ENCODE measurements at regions not wholly inside any gene's neighbourhood (a gene's known extent, or its start where the extent isn't known, plus 50 kb on each side); places are given as distances from the start of the nearest gene placed in this dataset.

DNA sequence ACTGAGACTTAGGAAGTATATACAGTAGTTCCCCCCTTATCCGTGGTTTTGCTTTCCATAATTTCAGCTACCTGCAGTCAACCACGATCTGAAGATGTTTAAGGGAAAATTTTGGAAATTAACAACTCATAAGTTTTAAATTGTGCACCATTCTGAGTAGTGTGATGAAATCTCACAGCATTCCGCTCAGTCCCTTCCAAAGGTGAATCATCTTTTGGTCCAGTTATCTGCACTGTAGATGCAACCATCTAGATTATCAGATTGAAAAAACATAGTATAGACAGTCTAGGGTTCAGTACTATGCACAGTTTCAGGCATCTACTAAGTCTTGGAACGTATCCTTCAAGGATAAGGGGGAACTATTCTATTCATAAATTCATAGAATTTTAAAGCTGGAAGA is 109.0 kb downstream of the ANXA3 start:
- no peak for DNase-seq (ENCODE audit: low read depth in 2 of 2)
- Histone ChIP-seq H3K9me3 (ENCODE audit: control insufficient read depth, insufficient read depth, low read depth, low read length) (no peaks in the 10 kb centered on the region), H3K4me1 (ENCODE audit: control insufficient read depth, extremely low read depth, insufficient read depth, low read length) (peaks cover 12% of the 10 kb centered on the region)

DNA sequence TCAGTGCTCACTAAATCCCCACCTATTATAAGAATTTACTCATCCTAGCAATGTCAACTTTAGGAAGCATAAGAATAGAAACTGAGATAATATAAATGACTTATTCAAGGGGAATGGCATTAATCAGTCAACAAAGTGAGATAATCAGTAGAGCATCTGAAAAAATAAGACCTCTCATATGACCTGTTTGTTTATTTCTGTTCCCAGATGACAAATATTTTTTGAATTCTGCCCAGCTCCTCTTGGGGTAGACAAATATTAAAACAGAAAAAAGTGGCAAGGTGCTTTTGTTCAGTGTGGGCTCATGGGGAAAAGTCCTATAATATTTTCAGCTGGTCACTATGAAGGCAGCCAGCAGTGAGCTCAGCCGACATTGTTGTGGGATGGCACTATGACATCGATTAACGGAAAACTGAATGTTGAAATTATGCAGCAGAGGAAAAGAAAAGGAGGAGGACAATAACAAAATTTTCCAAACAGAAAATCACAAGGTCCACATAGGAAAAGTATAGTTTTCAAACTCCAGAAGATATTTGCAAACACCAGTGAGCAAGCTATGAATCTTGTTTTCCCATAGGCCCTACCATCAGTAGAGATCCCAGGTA is 109.6 kb downstream of the ANXA3 start:
- Histone ChIP-seq H3K4me3 (replicated peaks in 1 of 4; ENCODE audit: control extremely low read depth in 1 of 4, insufficient read depth in 1 of 4, low read depth in 3 of 4, low read length in 4 of 4) (no peak overlapping the region), H3K4me2 (ENCODE audit: extremely low read depth, insufficient read depth, low read length) (no peak overlapping the region), H3K27ac (ENCODE audit: insufficient read depth, low read length) (no peak overlapping the region), H3K79me2 (ENCODE audit: control insufficient read depth, insufficient read depth, low read length) (no peaks in the 10 kb centered on the region), H4K20me1 (ENCODE audit: control insufficient read depth, extremely low read depth, insufficient read depth, low read length) (no peaks in the 10 kb centered on the region), H3K36me3 (ENCODE audit: control insufficient read depth, insufficient read depth, low read length) (no peaks in the 10 kb centered on the region), H3K9me3 (ENCODE audit: control insufficient read depth, insufficient read depth, low read depth, low read length) (no peaks in the 10 kb centered on the region), H3K27me3 (ENCODE audit: control insufficient read depth, insufficient read depth, low read length) (no peaks in the 10 kb centered on the region), H2AFZ (ENCODE audit: low read length) (no peak overlapping the region), H3K9ac (ENCODE audit: insufficient read depth, low read length) (no peak overlapping the region), H3K4me1 (ENCODE audit: control insufficient read depth, extremely low read depth, insufficient read depth, low read length) (peaks cover 12% of the 10 kb centered on the region)
- DNase-seq (ENCODE audit: low read depth in 2 of 2), result no peak
- TF ChIP-seq, protein P1, sequence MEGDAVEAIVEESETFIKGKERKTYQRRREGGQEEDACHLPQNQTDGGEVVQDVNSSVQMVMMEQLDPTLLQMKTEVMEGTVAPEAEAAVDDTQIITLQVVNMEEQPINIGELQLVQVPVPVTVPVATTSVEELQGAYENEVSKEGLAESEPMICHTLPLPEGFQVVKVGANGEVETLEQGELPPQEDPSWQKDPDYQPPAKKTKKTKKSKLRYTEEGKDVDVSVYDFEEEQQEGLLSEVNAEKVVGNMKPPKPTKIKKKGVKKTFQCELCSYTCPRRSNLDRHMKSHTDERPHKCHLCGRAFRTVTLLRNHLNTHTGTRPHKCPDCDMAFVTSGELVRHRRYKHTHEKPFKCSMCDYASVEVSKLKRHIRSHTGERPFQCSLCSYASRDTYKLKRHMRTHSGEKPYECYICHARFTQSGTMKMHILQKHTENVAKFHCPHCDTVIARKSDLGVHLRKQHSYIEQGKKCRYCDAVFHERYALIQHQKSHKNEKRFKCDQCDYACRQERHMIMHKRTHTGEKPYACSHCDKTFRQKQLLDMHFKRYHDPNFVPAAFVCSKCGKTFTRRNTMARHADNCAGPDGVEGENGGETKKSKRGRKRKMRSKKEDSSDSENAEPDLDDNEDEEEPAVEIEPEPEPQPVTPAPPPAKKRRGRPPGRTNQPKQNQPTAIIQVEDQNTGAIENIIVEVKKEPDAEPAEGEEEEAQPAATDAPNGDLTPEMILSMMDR (conservative IDR thresholded peaks at IDR 0.05 in 1 of 2, IDR thresholded peaks at IDR 0.05 in 1 of 2; ENCODE audit: low read depth in 1 of 2, low read length in 2 of 2), result no peak
- no peak for TF ChIP-seq EZH2 (IDR thresholded peaks at IDR 0.05; ENCODE audit: low read length, missing control alignments)

More for the DNA sequence above, 109.0 kb downstream of the ANXA3 start:
- no peak overlapping the region for H3K4me2 ChIP-seq (ENCODE audit: extremely low read depth, insufficient read depth, low read length)
- H4K20me1 ChIP-seq (ENCODE audit: control insufficient read depth, extremely low read depth, insufficient read depth, low read length), result no peaks in the 10 kb centered on the region
- H3K27ac ChIP-seq (ENCODE audit: insufficient read depth, low read length), result no peak overlapping the region
- no peak overlapping the region for H2AFZ ChIP-seq (ENCODE audit: low read length)
- H3K27me3 ChIP-seq (ENCODE audit: control insufficient read depth, insufficient read depth, low read length), result no peaks in the 10 kb centered on the region
- no peaks in the 10 kb centered on the region for H3K36me3 ChIP-seq (ENCODE audit: control insufficient read depth, insufficient read depth, low read length)
- H3K79me2 ChIP-seq (ENCODE audit: control insufficient read depth, insufficient read depth, low read length), result no peaks in the 10 kb centered on the region
- TF ChIP-seq, protein P1 (conservative IDR thresholded peaks at IDR 0.05 in 1 of 2, IDR thresholded peaks at IDR 0.05 in 1 of 2; ENCODE audit: low read depth in 1 of 2, low read length in 2 of 2), result no peak
- TF ChIP-seq EZH2 (IDR thresholded peaks at IDR 0.05; ENCODE audit: low read length, missing control alignments), result no peak
- H3K4me3 ChIP-seq (replicated peaks in 1 of 4; ENCODE audit: control extremely low read depth in 1 of 4, insufficient read depth in 1 of 4, low read depth in 3 of 4, low read length in 4 of 4), result no peak overlapping the region
- H3K9ac ChIP-seq (ENCODE audit: insufficient read depth, low read length), result no peak overlapping the region

DNA sequence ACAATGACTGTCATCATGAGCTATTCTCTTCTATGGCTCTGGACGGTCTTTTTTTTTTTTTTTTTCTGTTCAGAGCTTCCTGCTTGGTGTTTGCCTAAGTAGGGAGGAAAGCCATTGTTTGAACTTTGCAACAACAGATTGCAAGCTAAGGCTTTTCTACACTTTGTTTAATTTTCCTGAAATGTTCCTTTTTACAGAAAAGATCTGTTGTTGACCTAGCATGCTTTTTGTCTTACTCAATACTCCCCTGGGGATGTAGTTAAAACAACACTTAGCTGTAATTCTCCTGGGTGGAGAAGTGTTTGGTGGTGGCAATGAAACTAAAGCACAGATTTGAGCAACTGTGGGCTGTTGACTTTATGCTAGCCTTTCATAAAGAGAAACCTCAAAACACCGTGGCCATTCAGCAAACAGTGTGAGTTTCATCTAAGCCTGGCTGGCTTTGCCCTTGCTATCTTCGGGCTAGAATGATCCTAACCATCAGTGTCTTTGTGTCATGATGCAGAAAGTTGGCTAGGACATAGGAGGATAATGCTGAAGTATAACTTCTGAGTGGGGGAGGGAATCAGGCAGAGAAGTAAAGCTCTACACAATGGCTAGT is 110.5 kb downstream of the ANXA3 start:
- TF ChIP-seq, protein P1 (conservative IDR thresholded peaks at IDR 0.05 in 1 of 2, IDR thresholded peaks at IDR 0.05 in 1 of 2; ENCODE audit: low read depth in 1 of 2, low read length in 2 of 2), result no peak
- TF ChIP-seq EZH2 (IDR thresholded peaks at IDR 0.05; ENCODE audit: low read length, missing control alignments), result no peak
- H3K4me1 ChIP-seq (ENCODE audit: control insufficient read depth, extremely low read depth, insufficient read depth, low read length), result peaks cover 11% of the 10 kb centered on the region
- peak in 1 of 2 donors; percentile 77 for DNase-seq (ENCODE audit: low read depth in 2 of 2)

More for the DNA sequence above, 110.5 kb downstream of the ANXA3 start:
- no peak overlapping the region for H3K4me3 ChIP-seq (replicated peaks in 1 of 4; ENCODE audit: control extremely low read depth in 1 of 4, insufficient read depth in 1 of 4, low read depth in 3 of 4, low read length in 4 of 4)
- H2AFZ ChIP-seq (ENCODE audit: low read length), result peak overlapping the region; percentile 3
- H3K36me3 ChIP-seq (ENCODE audit: control insufficient read depth, insufficient read depth, low read length), result no peaks in the 10 kb centered on the region
- H3K27me3 ChIP-seq (ENCODE audit: control insufficient read depth, insufficient read depth, low read length), result no peaks in the 10 kb centered on the region
- no peaks in the 10 kb centered on the region for H3K9me3 ChIP-seq (ENCODE audit: control insufficient read depth, insufficient read depth, low read depth, low read length)
- H3K79me2 ChIP-seq (ENCODE audit: control insufficient read depth, insufficient read depth, low read length), result no peaks in the 10 kb centered on the region
- H3K9ac ChIP-seq (ENCODE audit: insufficient read depth, low read length), result no peak overlapping the region
- H3K27ac ChIP-seq (ENCODE audit: insufficient read depth, low read length), result no peak overlapping the region
- H3K4me2 ChIP-seq (ENCODE audit: extremely low read depth, insufficient read depth, low read length), result peak overlapping the region; percentile 34
- no peaks in the 10 kb centered on the region for H4K20me1 ChIP-seq (ENCODE audit: control insufficient read depth, extremely low read depth, insufficient read depth, low read length)

All from fibroblast of lung (primary cell).